ENCODE measurements at regions not wholly inside any gene's neighbourhood (a gene's known extent, or its start where the extent isn't known, plus 50 kb on each side); places are given as distances from the start of the nearest gene placed in this dataset.

DNA sequence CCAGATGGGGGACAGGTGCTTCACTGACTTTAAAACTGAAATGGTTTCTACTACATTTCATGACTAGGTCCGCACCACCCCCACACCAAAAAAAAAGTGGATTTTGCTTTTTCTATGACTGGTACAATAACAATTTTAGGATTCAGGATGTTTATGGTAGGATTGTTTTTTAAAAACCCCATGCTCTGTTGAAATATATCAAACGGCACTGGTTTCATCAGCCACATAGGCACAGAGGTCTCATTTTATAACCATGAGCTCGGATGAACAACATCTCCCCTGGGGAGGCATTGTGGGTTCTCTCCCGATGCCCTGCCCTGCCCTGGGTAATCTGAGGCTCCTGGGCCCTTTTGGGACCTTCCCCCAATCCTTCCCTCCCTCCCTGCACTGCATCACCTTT lies 202.7 kb upstream of the KBTBD8 start:
- TF ChIP-seq, protein P1, sequence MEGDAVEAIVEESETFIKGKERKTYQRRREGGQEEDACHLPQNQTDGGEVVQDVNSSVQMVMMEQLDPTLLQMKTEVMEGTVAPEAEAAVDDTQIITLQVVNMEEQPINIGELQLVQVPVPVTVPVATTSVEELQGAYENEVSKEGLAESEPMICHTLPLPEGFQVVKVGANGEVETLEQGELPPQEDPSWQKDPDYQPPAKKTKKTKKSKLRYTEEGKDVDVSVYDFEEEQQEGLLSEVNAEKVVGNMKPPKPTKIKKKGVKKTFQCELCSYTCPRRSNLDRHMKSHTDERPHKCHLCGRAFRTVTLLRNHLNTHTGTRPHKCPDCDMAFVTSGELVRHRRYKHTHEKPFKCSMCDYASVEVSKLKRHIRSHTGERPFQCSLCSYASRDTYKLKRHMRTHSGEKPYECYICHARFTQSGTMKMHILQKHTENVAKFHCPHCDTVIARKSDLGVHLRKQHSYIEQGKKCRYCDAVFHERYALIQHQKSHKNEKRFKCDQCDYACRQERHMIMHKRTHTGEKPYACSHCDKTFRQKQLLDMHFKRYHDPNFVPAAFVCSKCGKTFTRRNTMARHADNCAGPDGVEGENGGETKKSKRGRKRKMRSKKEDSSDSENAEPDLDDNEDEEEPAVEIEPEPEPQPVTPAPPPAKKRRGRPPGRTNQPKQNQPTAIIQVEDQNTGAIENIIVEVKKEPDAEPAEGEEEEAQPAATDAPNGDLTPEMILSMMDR (IDR thresholded peaks at IDR 0.05; ENCODE audit: borderline replicate concordance, insufficient read depth, low read depth, low read length), result no peak
- H3K4me3 ChIP-seq (ENCODE audit: low read depth, low read length), result no peak overlapping the region

DNA sequence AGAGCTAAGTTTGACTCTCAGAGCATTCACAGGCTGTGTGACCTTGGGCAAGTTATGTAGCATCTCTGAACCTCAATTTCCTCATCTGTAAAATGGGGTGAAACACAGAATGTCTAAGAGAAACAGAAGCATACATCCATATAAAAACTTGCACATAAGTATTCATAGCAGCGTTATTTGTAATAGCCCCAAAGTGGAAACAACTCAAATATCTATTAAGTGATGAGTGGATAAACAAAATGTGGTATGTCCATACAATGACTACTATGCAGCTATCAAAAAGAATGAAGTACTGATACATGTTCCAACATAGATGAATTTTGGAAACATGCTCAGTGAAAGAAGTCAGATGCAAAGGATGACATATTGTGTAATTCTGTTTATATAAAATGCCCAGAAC lies 201.8 kb upstream of the KBTBD8 start:
- H3K4me3 ChIP-seq (ENCODE audit: low read depth, low read length), result no peak overlapping the region
- TF ChIP-seq, protein P1 (IDR thresholded peaks at IDR 0.05; ENCODE audit: borderline replicate concordance, insufficient read depth, low read depth, low read length), result no peak

DNA sequence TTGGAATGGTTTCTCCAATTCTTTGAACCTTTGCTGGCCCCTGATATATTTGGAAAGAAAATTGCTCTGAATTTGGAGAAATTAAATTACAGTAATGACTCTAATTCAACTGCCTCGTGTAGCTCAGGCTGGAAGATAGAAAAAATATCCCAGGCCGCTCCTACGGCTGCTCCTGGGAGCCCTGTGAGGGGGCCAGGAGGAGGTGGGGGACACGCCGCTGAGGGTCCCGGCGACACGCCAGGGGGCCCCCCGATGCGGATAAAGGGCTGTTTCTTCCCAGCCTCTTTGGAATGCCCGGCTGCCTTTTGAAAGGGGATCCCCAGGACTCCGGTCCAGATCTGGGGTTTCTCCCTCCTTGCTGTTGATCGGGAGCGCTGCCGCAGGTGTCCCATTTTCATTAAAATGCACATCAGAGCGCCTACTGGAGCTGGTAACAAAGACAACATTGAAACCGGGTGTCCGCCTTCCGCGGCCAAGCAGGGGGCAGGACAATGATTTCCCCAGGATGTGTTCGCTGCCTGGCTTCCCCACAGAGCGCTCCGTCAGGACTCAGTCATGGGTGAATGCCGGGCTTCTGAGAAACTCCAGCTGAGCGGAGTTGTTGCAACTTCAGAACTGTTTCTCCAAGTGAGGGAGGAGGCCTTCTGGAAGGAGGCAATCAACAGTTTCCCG lies 200.1 kb upstream of the KBTBD8 start:
- H3K4me3 ChIP-seq (ENCODE audit: low read depth, low read length), result no peak overlapping the region
- TF ChIP-seq, protein P1 (IDR thresholded peaks at IDR 0.05; ENCODE audit: borderline replicate concordance, insufficient read depth, low read depth, low read length), result no peak

DNA sequence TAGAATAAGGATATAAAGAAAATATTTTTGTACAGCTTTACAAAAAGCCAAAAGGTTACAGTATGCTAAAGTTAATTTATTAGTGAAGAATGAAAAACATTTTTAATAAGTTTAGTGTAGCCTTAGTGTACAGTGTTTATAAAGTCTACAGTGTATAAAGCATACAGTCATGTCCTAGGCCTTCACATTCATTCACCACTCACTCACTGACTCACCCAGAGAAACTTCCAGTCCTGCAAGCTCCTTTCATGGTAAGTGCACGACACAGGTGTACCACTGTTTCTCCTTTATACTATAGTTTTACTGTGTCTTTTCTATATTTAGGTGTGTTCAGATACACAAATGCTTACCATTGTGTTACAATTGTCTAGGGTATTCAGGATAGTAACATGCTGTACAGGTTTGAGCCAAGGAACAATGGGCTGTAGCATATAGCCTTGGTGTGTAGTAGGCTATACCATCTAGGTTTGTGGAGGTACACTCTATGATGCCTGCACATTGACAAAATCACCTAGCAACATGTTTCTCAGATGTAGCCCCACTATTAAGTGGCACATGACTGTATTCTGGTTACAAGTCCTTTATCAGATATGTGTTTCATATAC lies 197.1 kb upstream of the KBTBD8 start:
- no peak overlapping the region for H3K4me3 ChIP-seq (ENCODE audit: low read depth, low read length)
- TF ChIP-seq, protein P1 (IDR thresholded peaks at IDR 0.05; ENCODE audit: borderline replicate concordance, insufficient read depth, low read depth, low read length), result no peak

DNA sequence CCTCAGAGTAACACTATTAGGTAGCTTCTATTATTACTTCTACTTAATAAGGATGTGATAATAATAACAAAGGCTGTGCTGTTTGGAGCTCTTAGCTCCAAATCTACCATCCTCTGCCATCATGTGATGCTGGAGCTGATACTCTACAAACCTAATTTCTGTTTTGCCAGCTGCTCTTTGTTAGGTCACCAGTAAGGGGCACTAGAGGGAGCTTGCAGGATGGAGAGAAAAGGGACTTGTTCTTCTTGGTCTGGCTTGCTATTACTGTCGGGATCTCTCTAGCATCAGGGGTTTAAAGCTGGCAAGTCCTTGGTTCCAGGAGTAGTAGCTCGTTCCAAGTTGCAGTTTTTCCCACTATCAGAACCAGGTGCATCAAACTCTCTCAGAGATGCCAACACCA lies 194.9 kb upstream of the KBTBD8 start:
- TF ChIP-seq, protein P1 (IDR thresholded peaks at IDR 0.05; ENCODE audit: borderline replicate concordance, insufficient read depth, low read depth, low read length), result peak; percentile 27; the same call in 1 of the 2 replicates
- H3K4me3 ChIP-seq (ENCODE audit: low read depth, low read length), result no peak overlapping the region

DNA sequence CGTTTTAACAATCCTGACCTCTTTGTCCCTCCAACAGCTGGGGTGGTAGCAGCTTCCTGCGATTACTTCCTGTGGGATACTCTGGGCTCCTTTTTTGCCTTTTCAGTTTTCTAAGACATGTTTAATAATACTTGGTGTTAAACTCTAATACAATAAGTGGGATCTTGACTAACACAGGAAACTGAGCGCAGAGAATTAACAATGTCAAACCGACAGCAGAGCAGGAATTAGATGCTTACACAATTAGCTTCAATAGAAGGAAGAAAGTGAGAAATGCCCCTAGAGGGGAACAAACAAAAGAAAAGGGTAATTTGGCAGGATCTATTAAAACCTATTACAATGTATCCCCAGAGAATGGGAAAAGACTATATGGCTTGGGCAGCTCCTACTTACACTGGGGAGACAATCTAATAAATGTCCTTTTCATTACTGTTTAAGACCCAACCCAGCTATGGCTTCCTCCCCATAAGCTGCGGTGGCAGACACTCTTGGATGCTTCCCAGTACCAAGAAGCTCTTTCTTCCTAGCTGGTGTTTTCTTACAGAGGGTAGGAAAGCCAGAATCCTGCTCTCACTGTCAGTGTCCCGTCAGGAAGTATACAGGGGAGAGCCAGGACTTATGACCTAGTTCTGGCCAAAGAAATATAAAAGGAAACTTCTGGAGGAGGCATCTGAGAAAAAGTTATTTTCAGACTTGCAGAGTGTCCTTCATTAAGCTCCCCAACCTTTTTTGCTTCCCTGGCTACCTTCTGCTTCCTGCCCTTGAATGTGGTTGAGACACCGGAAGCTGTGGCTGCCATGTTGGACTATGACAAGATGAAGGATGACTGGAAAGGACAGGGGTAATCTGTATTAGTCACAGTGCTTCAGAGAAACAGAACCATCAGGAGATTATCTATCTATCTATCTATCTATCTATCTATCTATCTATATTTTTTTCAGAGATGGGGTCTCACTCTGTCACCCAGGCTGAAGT lies 194.1 kb upstream of the KBTBD8 start:
- TF ChIP-seq, protein P1 (IDR thresholded peaks at IDR 0.05; ENCODE audit: borderline replicate concordance, insufficient read depth, low read depth, low read length), result no peak
- no peak overlapping the region for H3K4me3 ChIP-seq (ENCODE audit: low read depth, low read length)

All from GM12875 (cell line).